Fibroblast of skin of right quadriceps (primary cell): ENCODE measurements at regions not wholly inside any gene's neighbourhood (a gene's known extent, or its start where the extent isn't known, plus 50 kb on each side); places are given as distances from the start of the nearest gene placed in this dataset.
A peak's percentile ranks its signal among the peaks of the same experiment; 100 is the strongest.

ENCODE experiments used
- DNase-seq: peaks from one replicate; pipeline ENCODE4 v3.0.0-alpha.2; 2013

DNA sequence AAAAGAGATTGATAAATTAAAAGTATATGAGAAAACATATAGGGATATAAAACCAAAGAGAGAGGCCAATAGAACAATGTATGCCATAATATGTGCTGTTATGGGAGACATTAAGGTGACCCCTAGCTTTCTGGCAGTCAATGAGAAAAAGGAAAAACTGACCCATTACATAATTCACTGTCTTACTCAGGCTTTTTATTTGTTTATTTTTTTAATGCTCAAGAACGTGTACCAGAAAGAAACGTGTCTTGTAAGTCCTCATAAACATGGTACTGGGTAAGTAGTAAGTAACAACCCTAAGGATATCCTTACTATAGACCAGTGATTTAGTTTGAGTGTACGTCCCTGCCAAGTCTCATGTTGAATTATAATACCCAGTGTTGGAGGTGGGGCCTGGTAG is 160.8 kb upstream of the PHACTR1 start:
- no peak for DNase-seq

DNA sequence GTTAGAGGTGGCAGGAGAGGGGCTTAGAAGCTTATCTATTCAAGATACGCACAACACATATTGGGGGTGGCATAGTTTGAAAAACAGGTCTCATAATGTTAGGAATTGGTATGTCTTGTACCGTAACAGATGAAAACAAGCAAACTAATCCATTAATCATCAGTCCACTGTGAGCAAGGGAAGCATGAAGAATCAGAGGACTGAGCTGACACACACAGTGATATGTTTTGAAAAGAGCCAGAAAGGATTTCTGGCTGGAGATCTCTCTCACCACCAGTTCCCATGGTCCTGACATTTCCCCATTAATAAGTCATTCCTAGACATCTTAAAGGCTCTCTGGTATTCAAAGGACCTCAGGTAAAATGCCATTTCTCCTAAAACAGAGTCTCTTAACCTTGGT is 158.8 kb upstream of the PHACTR1 start:
- DNase-seq = no peak

DNA sequence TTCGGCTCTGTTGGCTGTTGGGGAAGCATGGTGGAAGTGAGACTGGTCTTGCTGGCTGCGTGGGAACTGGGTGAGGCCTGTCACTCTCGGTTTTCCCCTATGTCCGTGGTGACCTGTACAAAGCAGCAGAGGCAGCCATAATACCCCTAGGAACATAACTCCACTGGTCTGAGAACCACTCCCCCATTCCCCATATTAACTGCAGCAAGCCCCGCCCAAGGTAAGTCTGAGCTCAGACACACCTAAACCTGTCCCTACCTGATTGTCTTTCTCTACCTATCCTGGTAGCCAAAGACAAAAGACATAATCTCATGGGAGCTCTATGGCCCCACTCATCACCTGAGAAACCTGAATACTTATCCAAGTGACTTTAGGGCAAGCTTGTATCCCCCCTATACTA is 156.3 kb upstream of the PHACTR1 start:
- DNase-seq = no peak

DNA sequence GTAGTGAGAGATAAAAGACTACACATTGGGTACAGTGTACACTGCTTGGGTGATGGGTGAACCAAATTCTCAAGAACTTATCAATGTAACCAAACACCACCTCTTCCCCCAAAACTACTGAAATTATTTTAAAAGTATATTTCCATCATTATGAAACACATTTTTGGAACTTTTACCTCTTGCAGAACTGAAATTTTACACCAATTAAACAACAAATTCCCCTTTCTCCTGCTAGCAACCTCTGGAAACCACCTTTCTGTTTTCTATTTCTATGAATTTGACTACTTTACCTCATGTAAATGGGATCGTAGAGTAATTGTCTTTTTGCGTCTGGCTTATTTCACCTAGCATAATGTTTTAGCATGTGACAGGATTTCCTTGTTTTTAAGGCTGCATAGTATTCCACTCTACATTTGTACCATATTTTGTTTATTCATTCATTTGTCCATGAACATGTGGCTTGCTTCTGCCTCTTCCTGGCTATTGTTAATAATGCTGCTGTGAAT is 149.9 kb upstream of the PHACTR1 start:
- DNase-seq = no peak

DNA sequence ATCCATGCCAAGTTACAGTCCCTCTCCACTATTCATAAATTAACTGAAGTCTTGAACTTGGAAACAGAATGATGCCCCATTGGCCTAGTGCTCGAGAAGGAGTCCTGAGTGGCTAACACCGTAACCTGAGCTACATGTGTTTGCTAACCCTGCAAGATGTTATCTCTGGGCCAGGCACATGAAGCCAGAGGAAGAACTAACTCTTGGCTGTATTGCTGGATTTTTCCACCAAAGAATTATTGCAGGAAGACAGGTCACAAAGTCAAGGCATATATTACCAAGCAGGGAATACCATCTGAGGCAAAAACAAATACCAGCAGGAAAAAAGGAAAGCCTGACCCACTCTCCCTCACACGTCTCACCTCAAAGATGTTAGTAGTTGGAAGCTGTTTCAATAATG is 148.9 kb upstream of the PHACTR1 start:
- no peak for DNase-seq

DNA sequence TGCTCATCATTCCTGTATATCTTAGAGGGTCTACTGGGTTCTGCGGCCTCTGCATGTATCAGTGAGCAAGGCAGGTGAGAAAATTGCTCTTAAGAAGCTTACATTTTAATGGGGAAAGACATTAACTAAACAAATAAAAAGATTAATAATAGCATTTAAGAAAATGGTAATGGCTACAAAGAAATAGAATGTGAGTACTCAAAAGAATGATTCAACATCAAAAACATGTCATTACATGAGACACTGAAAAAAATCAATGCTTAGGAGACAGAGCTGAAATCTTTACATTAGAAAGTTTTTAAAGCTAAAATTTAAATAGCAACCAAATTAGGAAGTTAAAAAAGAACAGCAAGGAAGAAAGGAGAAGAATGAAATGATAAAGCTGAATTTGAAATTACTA is 146.9 kb upstream of the PHACTR1 start:
- DNase-seq = no peak

DNA sequence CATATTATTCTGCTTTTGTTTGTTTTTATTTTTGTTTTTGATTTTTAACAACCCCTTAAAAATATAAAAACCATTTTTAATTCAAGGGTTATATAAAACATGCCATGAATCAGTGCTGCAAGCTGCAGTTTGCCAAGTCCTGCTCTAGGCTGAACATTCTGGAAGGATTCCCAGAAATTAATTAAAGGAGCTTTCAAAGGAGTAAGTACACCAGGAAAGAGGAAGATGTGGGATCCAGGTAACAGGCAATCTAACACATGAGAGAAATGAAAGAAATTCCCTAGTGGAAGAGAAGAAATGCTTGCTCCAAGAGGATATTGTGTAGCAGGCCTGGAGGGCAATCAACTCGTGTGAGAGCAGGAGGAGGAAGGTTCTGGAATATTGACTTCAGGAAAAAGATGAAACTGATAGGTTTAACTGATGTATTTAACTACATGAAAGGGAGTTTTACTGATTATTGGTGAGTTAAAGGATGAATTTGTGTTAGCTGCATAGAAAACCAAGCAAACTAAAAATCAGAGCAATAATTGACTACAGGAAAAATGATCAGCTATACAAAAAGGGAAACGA is 146.0 kb upstream of the PHACTR1 start:
- peak; percentile 54 for DNase-seq

DNA sequence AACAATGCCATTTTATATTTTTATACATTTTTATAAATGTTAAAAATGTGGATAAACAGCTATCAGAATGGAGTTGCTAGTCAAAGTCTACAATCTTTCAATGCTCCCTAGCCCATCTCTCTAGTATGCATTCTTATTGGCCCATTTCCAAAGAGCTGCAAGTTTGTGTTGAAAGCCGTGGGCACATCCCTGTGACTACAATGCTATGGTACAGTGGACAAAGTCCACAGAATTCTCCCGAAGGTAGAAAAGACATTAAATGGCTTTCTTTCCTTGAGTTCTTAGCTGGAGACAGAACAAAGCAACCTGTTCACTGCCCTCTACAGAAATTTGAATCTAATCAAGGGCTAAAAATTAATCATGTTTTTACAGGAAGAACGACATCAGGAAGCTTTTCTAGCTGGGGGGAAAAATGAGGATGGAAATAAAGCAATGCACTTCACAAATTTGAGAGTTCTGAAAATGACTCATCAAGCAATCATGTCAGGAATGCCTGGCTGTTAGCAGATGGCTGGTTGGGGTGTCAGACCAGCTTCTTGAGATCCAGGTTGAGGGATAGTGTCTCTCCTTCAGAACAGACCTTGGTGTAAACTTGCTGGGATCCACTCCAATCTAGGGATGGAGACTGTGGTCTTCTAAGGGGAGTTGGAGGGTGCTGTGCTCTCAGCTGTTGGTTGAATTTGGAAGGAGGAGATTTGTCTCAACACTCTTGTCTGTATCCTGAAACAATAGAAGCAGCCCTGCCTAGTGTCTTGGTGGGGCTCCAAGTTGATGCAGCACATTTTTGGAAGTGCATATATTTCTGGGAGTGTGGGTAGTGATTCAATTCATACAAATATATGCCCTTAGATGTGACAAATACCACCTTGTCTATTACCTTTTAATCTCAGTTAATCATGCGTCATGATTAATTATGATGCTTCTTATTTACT is 143.4 kb upstream of the PHACTR1 start:
- DNase-seq = peak; percentile 94

DNA sequence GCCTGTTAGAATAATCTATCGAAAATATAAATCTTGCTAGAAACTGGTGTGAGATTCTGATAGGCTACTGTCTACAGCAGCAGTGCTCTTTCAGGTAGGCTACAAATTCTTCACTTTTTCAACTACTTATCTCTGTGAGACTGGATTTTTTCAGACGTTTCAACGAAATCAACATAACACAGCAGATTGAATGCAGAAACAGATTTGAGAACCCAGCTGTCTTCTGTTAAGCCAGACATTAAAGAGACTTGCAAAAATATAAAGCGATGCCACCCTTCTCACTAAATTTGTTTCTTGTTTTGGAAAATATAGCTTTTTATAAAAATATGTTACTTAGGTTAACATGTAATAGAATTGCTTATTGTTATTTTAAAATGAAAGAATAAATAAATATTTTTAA is 140.6 kb upstream of the PHACTR1 start:
- no peak for DNase-seq

DNA sequence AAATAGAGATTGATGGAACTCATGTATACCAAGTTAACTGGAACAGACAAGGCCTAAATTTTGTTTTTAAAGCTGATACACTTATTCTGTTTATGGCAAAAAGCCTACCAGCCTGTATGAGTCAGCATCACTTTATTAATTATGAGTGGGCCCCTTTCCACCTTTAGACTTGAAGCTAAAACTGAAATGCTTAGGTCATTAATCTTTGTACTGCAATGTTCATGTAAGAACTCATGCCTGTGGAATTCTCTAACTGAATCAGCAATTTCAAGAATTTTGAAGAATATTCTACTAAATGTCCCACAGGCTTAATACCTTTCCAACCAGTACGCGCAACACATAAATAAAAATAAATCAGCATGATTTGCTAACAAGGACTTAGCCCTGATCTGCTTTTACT is 140.2 kb upstream of the PHACTR1 start:
- peak; percentile 89 for DNase-seq

DNA sequence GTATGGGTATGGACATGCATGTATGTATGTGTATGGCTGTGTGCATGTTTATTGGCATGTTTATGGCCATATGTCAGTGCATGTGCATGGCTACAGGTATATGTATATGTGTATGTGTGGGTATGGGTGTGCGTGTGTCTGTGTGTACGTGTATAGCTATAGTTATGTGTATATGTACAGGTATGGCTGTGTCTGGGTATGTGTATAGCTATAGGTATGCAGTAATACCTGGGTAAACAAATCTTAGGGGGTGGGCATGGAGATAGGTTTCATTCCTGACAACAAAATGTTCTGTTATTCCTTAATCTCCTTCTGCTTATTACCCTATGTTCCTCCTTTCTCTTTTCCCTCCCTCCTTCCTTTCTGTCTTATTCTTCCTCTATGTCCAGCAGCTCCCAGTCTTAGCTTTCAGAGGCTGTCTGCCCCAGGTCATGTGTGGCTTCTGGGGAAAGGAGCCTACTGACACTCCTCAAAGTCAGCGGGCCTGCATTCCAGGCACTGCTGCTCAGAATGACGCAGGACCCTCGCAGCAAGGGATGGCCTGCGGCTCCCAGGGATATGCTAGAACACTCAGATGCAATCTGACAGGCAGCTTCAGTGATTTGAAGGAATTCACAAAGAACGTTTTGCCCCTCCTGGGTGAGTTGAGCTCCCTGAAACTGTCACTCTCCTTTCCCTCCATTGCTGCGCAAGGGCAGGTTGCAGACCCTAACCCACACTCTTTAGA is 139.3 kb upstream of the PHACTR1 start:
- peak; percentile 60 for DNase-seq

DNA sequence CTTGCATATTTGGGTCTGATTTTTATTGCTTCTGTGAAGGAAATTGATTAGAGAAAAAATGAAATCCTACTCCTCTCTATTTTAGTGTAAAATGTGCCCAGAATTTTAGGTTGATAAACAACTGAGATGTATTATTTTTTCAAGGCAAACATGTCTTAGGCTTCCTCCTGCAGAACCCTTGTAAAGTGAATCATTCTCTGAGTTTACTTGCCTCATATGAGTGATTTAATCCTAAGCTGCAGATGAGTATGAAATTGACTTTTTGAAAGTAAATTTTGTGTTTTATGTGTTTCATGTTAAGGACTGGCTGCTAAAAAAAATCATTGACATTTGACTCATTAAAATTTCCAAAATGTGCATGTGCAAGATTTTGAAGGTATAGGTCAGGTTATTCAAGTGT is 138.5 kb upstream of the PHACTR1 start:
- no peak for DNase-seq

DNA sequence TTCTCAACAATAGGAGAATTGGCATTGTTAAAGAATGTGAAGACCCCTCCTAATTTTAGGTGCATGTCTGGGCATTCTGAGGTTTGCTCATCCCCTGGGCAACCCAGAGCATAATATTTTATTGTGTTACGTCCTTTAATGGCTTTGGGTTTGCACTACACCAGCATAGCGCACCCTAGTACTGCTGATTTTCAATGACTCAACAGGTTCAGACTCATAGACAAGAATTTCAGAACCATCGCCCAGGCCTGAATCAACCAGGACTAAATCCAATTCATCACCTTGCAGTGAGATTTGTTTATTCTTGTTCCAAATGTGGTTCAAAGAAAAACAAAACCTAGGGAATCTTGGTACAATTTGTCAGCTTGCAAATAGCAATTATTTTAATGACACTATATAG is 137.8 kb upstream of the PHACTR1 start:
- DNase-seq = peak; percentile 42

DNA sequence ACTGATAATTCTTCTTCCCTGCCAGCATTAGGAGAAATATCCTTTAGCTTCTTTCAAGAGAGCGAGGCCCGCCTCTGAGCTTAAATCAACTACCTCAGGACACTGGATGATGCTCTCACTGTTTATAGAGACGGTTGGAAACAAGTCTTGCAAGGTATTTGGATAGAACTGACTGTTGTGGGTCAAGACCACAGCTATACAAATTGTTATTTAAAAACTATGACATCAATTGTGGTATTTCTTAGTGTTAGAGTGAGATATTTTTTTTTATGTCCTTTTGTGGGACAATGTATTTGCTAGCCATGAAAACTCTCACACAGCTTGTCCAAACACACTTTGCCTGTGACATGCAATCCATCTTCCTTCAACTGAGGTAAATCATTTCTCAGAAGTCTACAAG is 136.3 kb upstream of the PHACTR1 start:
- DNase-seq = no peak

DNA sequence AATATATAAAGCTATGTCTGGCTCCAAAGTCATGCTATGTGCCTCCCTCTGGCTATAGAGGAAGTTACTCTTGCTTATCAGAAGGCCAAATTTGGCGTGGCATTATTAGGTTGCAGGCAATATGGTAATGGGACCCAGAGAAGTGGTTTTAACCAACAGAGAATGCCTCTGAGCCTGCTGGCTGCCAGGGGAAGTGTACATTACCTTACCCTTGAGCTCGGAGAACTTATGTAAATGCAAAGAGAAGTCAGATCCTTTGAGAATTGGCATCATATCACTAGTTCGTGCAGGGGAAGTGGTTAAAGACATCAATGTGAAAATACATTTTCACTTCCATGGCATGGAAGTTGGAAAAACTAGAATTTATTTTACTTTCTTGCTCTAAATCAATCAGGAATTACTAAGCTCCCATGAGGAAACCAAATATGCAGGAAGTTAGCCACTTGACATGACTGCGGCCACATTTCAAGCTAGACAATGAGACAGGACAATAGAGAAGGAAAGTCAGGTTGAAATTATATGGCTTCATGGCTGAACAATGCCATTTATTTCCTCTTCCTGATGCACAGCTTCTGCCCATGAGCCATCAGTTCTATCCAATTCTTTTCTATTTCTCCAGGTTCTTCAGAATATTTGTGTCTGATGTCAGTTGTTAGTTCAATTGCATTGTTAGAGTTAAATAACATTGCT is 134.0 kb upstream of the PHACTR1 start:
- no peak for DNase-seq

DNA sequence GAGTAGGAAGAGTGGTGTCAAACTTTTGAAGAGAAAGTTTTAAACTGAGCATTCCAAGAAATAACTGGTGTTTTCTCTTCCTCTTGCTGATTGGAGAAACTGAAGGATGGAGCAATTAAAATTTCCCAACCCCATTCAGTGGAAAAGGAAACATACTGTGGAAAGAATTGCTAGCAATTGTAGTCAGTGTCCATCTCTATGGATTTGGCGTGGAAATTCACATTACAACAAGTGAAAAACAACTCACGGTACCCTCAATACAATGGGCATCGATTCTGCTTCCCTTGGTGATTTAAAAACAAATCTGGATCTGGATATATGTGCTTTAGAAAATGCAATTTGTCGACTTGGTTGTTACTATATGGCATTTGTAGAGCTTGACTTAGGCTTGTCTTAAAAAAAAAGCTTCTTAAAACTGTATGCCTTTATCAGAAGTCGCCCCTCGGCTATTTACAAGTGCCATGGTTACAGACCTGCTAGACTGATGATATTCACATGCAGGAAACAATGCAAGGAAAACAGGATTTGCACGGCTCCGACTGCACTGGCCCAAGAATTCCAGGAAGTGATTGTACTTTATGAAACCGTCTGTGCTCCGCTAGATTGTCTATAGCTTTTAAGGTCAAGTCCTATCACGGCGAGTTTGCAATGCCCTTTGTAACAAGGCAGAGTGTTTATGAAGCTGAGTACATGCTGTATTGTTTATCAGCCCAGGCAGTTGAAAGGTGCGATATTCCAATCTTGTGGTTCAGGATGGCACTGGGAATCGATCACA is 131.7 kb upstream of the PHACTR1 start:
- DNase-seq = no peak

DNA sequence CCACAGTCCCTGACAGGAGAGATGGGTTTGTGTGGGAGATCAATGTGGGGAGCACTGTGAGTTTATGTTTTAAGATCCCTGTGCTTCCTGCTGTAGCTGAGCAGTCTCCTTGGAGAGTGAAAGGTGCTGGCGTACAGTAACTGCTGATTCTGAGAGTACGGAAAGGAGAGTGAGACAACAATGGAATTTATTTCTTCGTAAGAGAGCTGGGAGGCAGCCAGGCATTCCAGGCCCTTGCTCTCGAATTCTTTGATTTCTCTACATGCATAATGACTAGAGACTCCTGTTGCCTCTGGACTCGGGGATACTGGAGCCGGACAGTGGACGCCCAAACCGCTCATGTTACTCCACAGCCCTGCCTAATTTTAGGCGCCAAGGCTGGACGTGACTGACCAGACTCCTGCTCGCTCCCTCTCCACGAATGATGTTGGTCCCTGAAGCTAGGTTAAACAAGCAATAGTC is 131.0 kb upstream of the PHACTR1 start:
- DNase-seq = peak; percentile 54

DNA sequence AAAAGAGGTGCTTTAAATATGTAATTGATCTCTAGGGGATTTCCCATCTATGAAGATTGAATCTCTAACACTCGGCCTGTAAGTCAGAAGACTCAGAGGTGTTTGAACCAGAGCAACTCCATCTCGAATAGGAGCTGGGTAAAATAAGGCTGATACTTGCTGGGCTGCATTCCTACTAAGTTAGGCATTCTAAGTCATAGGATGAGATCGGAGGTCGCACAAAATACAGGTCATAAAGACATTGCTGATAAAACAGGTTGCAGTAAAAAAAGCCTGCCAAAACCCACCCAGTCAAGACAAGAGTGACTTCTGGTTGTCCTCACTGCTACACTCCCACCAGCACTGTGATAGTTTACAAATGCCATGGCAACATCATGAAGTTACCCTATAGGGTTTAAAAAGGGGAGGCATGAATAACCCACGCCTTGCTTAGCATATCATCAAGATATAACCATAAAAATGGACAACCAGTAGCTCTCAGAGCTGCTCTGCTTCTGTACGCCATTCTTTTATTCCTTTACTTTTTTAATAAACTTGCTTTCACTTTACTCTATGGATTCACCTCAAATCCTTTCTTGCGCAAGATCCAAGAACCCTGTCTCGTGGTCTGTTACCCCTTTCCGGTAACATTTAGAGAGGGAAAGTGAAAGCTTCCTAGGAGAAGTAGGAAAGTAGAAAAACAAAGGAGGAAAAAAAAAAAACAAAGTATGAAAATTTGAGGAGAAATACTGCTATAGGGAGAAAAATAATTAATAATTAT is 129.7 kb upstream of the PHACTR1 start:
- DNase-seq = no peak

DNA sequence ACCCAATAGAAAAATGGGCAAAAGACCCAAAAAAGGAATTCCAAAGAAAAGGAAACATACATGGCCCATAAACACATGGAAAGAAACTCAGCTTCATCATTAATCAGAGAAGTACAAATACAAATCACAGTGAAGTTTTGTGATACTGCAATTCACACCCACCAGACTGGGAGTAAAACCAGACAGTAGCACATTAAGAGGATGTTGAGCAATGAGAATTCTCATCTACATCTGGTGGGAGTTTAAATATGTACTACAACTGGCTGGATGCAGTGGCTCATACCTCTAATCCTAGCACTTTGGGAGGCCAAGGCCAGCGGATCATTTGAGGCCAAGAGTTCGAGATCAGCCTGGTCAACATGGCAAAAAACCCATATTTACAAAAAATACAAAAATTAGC is 125.7 kb upstream of the PHACTR1 start:
- DNase-seq = peak; percentile 41

DNA sequence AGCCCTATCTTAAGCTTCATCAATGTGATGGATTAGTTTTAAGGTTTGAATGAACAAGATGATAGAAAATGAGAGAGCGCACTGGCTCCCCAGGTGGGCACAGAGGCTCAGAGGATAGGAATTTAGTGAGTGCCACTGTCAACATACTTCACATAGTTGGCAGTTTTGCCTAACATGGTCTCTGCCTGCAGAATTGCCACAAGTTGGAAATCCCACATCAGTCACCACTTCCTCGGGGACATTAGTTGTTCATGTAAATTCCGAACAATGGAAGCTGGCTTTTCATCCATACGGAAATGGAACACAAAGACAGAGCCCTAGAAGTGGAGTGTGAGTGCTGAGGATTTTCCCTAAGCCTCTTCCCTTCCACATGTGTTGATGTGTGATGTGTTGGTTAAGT is 123.9 kb upstream of the PHACTR1 start:
- DNase-seq = peak; percentile 36

DNA sequence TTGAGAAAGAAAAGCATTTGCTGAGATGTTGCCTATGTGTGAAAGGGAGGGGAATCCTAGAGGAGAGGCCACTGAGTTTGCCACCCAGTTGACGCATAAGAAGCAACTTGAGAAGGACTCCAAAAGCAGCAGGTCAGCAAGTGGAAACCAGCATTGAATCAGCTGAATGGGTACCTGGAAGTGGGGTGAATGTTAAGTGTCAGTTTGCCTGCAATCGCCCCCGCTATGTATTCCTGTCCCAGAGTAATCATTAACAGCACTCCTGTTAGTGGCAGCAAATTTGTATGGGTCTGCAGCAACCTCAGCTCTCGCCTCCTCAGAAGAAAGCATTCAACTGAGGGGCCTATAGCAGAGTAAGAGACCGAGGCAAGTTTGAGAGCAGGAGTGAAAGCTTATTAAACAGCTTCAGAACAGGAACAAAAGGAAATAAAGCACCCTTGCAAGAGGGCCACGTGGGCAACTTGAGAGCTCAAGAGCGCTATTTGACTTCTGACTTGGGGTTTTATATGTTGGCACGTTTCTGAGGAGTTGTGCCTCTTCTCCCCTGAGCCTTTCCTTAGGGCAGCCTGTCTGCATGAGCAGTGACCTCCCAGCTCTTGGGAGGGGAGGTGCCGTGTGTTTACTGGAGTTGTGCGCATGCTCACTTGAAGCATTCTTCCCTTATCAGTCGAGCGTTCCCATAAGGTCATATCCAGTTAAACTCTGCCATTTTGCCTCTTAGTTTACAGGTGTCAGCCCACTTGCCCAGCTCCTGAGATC is 122.6 kb upstream of the PHACTR1 start:
- DNase-seq = no peak
